ENCODE measurements at regions not wholly inside any gene's neighbourhood (a gene's known extent, or its start where the extent isn't known, plus 50 kb on each side); places are given as distances from the start of the nearest gene placed in this dataset.

GRCh38 chr12:76690921-76691700 is 72.8 kb upstream of the ZDHHC17 start:
- H3K27me3 Mint-ChIP-seq (ENCODE audit: low read depth) = no peaks in the 10 kb centered on the region
- H3K4me1 Mint-ChIP-seq = peaks cover 46% of the 10 kb centered on the region
- H3K4me3 Mint-ChIP-seq = no peak overlapping the region
- H3K9me3 Mint-ChIP-seq = no peaks in the 10 kb centered on the region
- H3K27ac Mint-ChIP-seq = peak overlapping the region in 1 of 3 experiments; percentile 43
- no peaks in the 10 kb centered on the region for H3K36me3 Mint-ChIP-seq (ENCODE audit: low read depth)
- TF ChIP-seq CTCF (IDR thresholded peaks at IDR 0.05; ENCODE audit: unreplicated experiment in 3 of 3) = no peak

- no peak overlapping the region for H3K4me3 Mint-ChIP-seq
- no peaks in the 10 kb centered on the region for H3K36me3 Mint-ChIP-seq (ENCODE audit: low read depth)
- H3K9me3 Mint-ChIP-seq = no peaks in the 10 kb centered on the region
- peak overlapping the region; percentile 15 to 68 (median 19) for H3K27ac Mint-ChIP-seq
- TF ChIP-seq CTCF (IDR thresholded peaks at IDR 0.05; ENCODE audit: unreplicated experiment in 3 of 3) = no peak
- peaks cover 42% of the 10 kb centered on the region for H3K4me1 Mint-ChIP-seq
- no peaks in the 10 kb centered on the region for H3K27me3 Mint-ChIP-seq (ENCODE audit: low read depth)
Observed at GRCh38 chr12:76692846-76693245, 71.1 kb upstream of the ZDHHC17 start.

GRCh38 chr12:76694369-76694768 is 69.5 kb upstream of the ZDHHC17 start:
- Mint-ChIP-seq H3K36me3 (ENCODE audit: low read depth) (no peaks in the 10 kb centered on the region), H3K27ac (no peak overlapping the region), H3K4me3 (no peak overlapping the region), H3K4me1 (peaks cover 40% of the 10 kb centered on the region), H3K9me3 (no peaks in the 10 kb centered on the region), H3K27me3 (ENCODE audit: low read depth) (no peaks in the 10 kb centered on the region)
- TF ChIP-seq CTCF (IDR thresholded peaks at IDR 0.05; ENCODE audit: unreplicated experiment in 3 of 3) = no peak

- Mint-ChIP-seq H3K4me3 (no peak overlapping the region), H3K27ac (no peak overlapping the region), H3K4me1 (peaks cover 43% of the 10 kb centered on the region), H3K36me3 (ENCODE audit: low read depth) (no peaks in the 10 kb centered on the region), H3K27me3 (ENCODE audit: low read depth) (no peaks in the 10 kb centered on the region), H3K9me3 (no peaks in the 10 kb centered on the region)
- no peak for TF ChIP-seq CTCF (IDR thresholded peaks at IDR 0.05; ENCODE audit: unreplicated experiment in 3 of 3)
Observed at GRCh38 chr12:76696186-76696585, 67.7 kb upstream of the ZDHHC17 start.

GRCh38 chr12:76697849-76698248 is 66.1 kb upstream of the ZDHHC17 start:
- Mint-ChIP-seq H3K27me3 (ENCODE audit: low read depth) (no peaks in the 10 kb centered on the region), H3K9me3 (no peaks in the 10 kb centered on the region), H3K4me1 (peaks cover 32% of the 10 kb centered on the region), H3K27ac (peak overlapping the region; percentile 9 to 43 (median 10)), H3K36me3 (ENCODE audit: low read depth) (no peaks in the 10 kb centered on the region), H3K4me3 (no peak overlapping the region)
- TF ChIP-seq CTCF (IDR thresholded peaks at IDR 0.05; ENCODE audit: unreplicated experiment in 3 of 3) = no peak

GRCh38 chr12:76698316-76698715 is 65.6 kb upstream of the ZDHHC17 start:
- TF ChIP-seq CTCF (IDR thresholded peaks at IDR 0.05; ENCODE audit: unreplicated experiment in 3 of 3) = no peak
- Mint-ChIP-seq H3K27ac (peak overlapping the region in 2 of 3 experiments; percentile 10 to 43), H3K4me1 (peaks cover 32% of the 10 kb centered on the region), H3K4me3 (no peak overlapping the region), H3K9me3 (no peaks in the 10 kb centered on the region), H3K27me3 (ENCODE audit: low read depth) (no peaks in the 10 kb centered on the region), H3K36me3 (ENCODE audit: low read depth) (no peaks in the 10 kb centered on the region)
